HCT116 (cell line): ENCODE measurements at regions not wholly inside any gene's neighbourhood (a gene's known extent, or its start where the extent isn't known, plus 50 kb on each side); places are given as distances from the start of the nearest gene placed in this dataset.

Source experiments
- ATAC-seq: fragments of 200-7000 bp; cut with Tn5 transposase; 2 replicates; pipeline ENCODE4 v1.9.1; 2020; ENCODE audit warnings: mild to moderate bottlenecking, moderate library complexity
- BruUV-seq: library from RNA; stranded (reverse); fragments of 400-500 nt; replicated peaks from 2 replicates; lab custom pipeline; 2021; lab: Mats Ljungman, UMichigan
- CTCF ChIA-PET: fragments of 300-600 bp; sonication (Branson Sonifier 250); formaldehyde crosslinking; loops from one replicate; lab custom pipeline; 2021; ENCODE audit warnings: antibody characterized with exemption; lab: Charles Lee
- POLR2A ChIA-PET: fragments of 300-600, 350-600 bp; sonication (Branson Sonifier 250); formaldehyde crosslinking; loops from one replicate; lab custom pipeline; 2021; ENCODE audit warnings: antibody characterized with exemption; lab: Charles Lee
- RAD21 ChIA-PET, 2 experiments: fragments of 300-600 bp; sonication (Branson Sonifier 250); formaldehyde crosslinking; loops; one replicate each; lab custom pipeline; 2023; ENCODE audit warnings: low total read pairs in 2 of 2; ENCODE audit not compliant: uncharacterized antibody in 2 of 2, unreplicated experiment in 2 of 2, low non-redundant PET in 1 of 2; lab: Charles Lee
- DNase-seq: peaks from one replicate; pipeline ENCODE4 v3.0.0-alpha.2; 2010; ENCODE audit warnings: low read depth, low spot score
- H2AFZ ChIP-seq: fragments of 200-600 bp; shearing (Covaris generic), sonication (generic); 2 replicates; pipeline ENCODE4 v1.6.1; 2017; ENCODE audit warnings: low read depth, mixed run types, mixed read lengths, antibody characterized with exemption, low read length; ENCODE audit not compliant: poor library complexity, severe bottlenecking
- H3K27ac ChIP-seq: 2 replicates; pipeline ENCODE4 v1.5.1; 2012; ENCODE audit warnings: low read depth, low read length
- H3K27me3 ChIP-seq: fragments of 200-600 bp; sonication (generic); 2 replicates; pipeline ENCODE4 v1.6.1; 2016; ENCODE audit warnings: mixed run types, low read length, mixed read lengths; ENCODE audit not compliant: insufficient read depth
- H3K36me3 ChIP-seq, 2 experiments: fragments of 200-500 bp in 1 of 2; fragments of 200-600 bp in 1 of 2; sonication (Bioruptor generic) in 1 of 2; sonication (generic) in 1 of 2; 2 replicates each; pipeline versions ENCODE4 v1.5.1 to v1.6.1; 2014 to 2016; ENCODE audit warnings: low read length in 2 of 2, inconsistent platforms in 1 of 2, mixed read lengths in 1 of 2, mixed run types in 1 of 2; ENCODE audit not compliant: insufficient read depth in 2 of 2, control insufficient read depth in 1 of 2
- H3K4me1 ChIP-seq, 2 experiments: fragments of 200-600 bp in 1 of 2; sonication (generic) in 1 of 2; 2 replicates each; pipeline versions ENCODE4 v1.5.1 to v1.6.1; 2012 to 2017; ENCODE audit warnings: low read length in 2 of 2, inconsistent platforms in 1 of 2, mild to moderate bottlenecking in 1 of 2, mixed read lengths in 1 of 2, mixed run types in 1 of 2, moderate library complexity in 1 of 2; ENCODE audit not compliant: insufficient read depth in 2 of 2, control insufficient read depth in 1 of 2
- H3K4me2 ChIP-seq: fragments of 200-600 bp; sonication (generic); 2 replicates; pipeline ENCODE4 v1.6.1; 2017; ENCODE audit warnings: mixed run types, low read length, mixed read lengths
- H3K4me3 ChIP-seq, 2 experiments: fragments of 200-600 bp in 1 of 2; sonication (generic) in 1 of 2; replicated peaks in 1 of 2; 2 replicates each; pipeline ENCODE4 v1.5.1; 2011 to 2016; ENCODE audit warnings: low read length in 2 of 2, control low read depth in 1 of 2, low read depth in 1 of 2, mild to moderate bottlenecking in 1 of 2, mixed read lengths in 1 of 2, mixed run types in 1 of 2
- H3K79me2 ChIP-seq: fragments of 200-600 bp; sonication (generic); 2 replicates; pipeline ENCODE4 v1.6.1; 2017; ENCODE audit warnings: mild to moderate bottlenecking, mixed run types, low read length, moderate library complexity, mixed read lengths; ENCODE audit not compliant: insufficient read depth
- H3K9ac ChIP-seq: fragments of 200-600 bp; sonication (generic); 2 replicates; pipeline ENCODE4 v1.6.1; 2016; ENCODE audit warnings: low read length, mixed read lengths
- H3K9me2 ChIP-seq: fragments of 200-600 bp; sonication (generic), shearing (Covaris generic); 2 replicates; pipeline ENCODE4 v1.6.1; 2017; ENCODE audit warnings: mixed run types, mild to moderate bottlenecking, moderate library complexity; ENCODE audit not compliant: insufficient read depth
- H3K9me3 ChIP-seq, 2 experiments: fragments of 200-500 bp in 1 of 2; fragments of 200-600 bp in 1 of 2; sonication (Bioruptor generic) in 1 of 2; sonication (generic) in 1 of 2; 2 replicates each; pipeline ENCODE4 v1.6.1; 2014 to 2017; ENCODE audit warnings: low read length in 2 of 2, mixed read lengths in 2 of 2, inconsistent platforms in 1 of 2, low read depth in 1 of 2, mild to moderate bottlenecking in 1 of 2, mixed run types in 1 of 2, moderate library complexity in 1 of 2; ENCODE audit not compliant: control insufficient read depth in 1 of 2, insufficient read depth in 1 of 2
- H4K20me1 ChIP-seq: fragments of 200-600 bp; sonication (generic), shearing (Covaris generic); 2 replicates; pipeline ENCODE4 v1.6.1; 2017; ENCODE audit warnings: mixed run types, mild to moderate bottlenecking, moderate library complexity; ENCODE audit not compliant: insufficient read depth
- CEBPB ChIP-seq: IDR thresholded peaks from 2 replicates; pipeline ENCODE4 v1.6.1; 2012; ENCODE audit warnings: low read depth
- CTCF ChIP-seq, 3 experiments: fragments of 200-600 bp in 1 of 3; sonication (generic) in 1 of 3; IDR thresholded peaks in 2 of 3; conservative IDR thresholded peaks in 1 of 3; 2 replicates each; pipeline ENCODE4 v1.5.1; 2012 to 2017; ENCODE audit warnings: low read depth in 2 of 3, low read length in 2 of 3, antibody characterized with exemption in 1 of 3, borderline replicate concordance in 1 of 3, control low read depth in 1 of 3, mild to moderate bottlenecking in 1 of 3, mixed read lengths in 1 of 3, mixed run types in 1 of 3, moderate library complexity in 1 of 3; ENCODE audit not compliant: insufficient read depth in 1 of 3
- EGR1 ChIP-seq: IDR thresholded peaks from 2 replicates; pipeline ENCODE4 v1.6.1; 2012; ENCODE audit warnings: low read depth
- EZH2 ChIP-seq: fragments of 200-600 bp; sonication (generic); IDR thresholded peaks from 2 replicates; pipeline ENCODE4 v1.6.1; 2017; ENCODE audit warnings: antibody characterized with exemption, mixed run types
- FOSL1 ChIP-seq: IDR thresholded peaks from 2 replicates; pipeline ENCODE4 v1.6.1; 2012; ENCODE audit warnings: low read depth
- JUND ChIP-seq: IDR thresholded peaks from 2 replicates; pipeline ENCODE4 v1.6.1; 2012
- POLR2A ChIP-seq: IDR thresholded peaks from 2 replicates; pipeline ENCODE4 v1.7.0; 2011; ENCODE audit warnings: borderline replicate concordance; ENCODE audit not compliant: insufficient read depth, insufficient read length; ENCODE audit errors: extremely low read depth
- POLR2AphosphoS5 ChIP-seq: IDR thresholded peaks from 2 replicates; pipeline ENCODE4 v1.6.1; 2011; ENCODE audit warnings: mild to moderate bottlenecking, low read depth, low read length, moderate library complexity
- RAD21 ChIP-seq: IDR thresholded peaks from 2 replicates; pipeline ENCODE4 v1.6.1; 2012; ENCODE audit warnings: low read depth, mild to moderate bottlenecking
- SRF ChIP-seq: IDR thresholded peaks from 2 replicates; pipeline ENCODE4 v1.6.1; 2012; ENCODE audit warnings: low read depth
- YY1 ChIP-seq: IDR thresholded peaks from 2 replicates; pipeline ENCODE4 v1.6.1; 2011; ENCODE audit warnings: low read length, low read depth, moderate library complexity, mild to moderate bottlenecking; ENCODE audit not compliant: insufficient replicate concordance; ENCODE audit errors: extremely low read depth
- ZBTB33 ChIP-seq: IDR thresholded peaks from 2 replicates; pipeline ENCODE4 v1.6.1; 2011; ENCODE audit warnings: mild to moderate bottlenecking, low read length, moderate library complexity; ENCODE audit not compliant: insufficient replicate concordance; ENCODE audit errors: extremely low read depth
- ZFX ChIP-seq: fragments of 450-650 bp; IDR thresholded peaks from 2 replicates; pipeline ENCODE4 v1.6.1; 2017
- ZNF274 ChIP-seq: fragments of 200-500 bp; sonication (Bioruptor generic); IDR thresholded peaks from 2 replicates; pipeline ENCODE4 v1.6.1; 2014; ENCODE audit warnings: mild to moderate bottlenecking, low read depth, low read length, inconsistent platforms
- intact Hi-C: fragments of 100-400 bp; cut with micrococcal nuclease; formaldehyde crosslinking; loops from 2 replicates; pipeline ENCODE4 v1.10.0; 2022

- Histone ChIP-seq H2AFZ (no peak overlapping the region), H3K27me3 (no peaks in the 10 kb centered on the region), H3K9ac (no peak overlapping the region), H3K36me3 (no peaks in the 10 kb centered on the region), H3K79me2 (no peaks in the 10 kb centered on the region), H3K4me2 (no peak overlapping the region), H3K27ac (no peak overlapping the region), H3K4me1 (no peaks in the 10 kb centered on the region), H3K9me2 (no peaks in the 10 kb centered on the region), H3K9me3 (peaks cover 3 to 10% of the 10 kb centered on the region in 2 experiments; a peak in 2 of 4 replicates), H4K20me1 (no peaks in the 10 kb centered on the region), H3K4me3 (no peak overlapping the region)
- TF ChIP-seq EZH2: no peak
- no peak for TF ChIP-seq SRF
- no peak for TF ChIP-seq CTCF (IDR thresholded peaks at IDR 0.05 in 2 of 3, conservative IDR thresholded peaks at IDR 0.05 in 1 of 3; ENCODE audit: borderline replicate concordance in 1 of 3, insufficient read depth in 1 of 3, low read depth in 2 of 3, low read length in 2 of 3)
- TF ChIP-seq FOSL1: no peak
- TF ChIP-seq ZBTB33: no peak
- TF ChIP-seq ZFX: no peak
- TF ChIP-seq JUND: no peak
- no peak for TF ChIP-seq CEBPB
- no peak for TF ChIP-seq EGR1
- no peak for TF ChIP-seq POLR2AphosphoS5
- no peak for TF ChIP-seq POLR2A
- no peak for TF ChIP-seq YY1
- no peak for TF ChIP-seq RAD21
- TF ChIP-seq ZNF274: no peak
- ChIA-PET RAD21 (no interaction called here), CTCF (no interaction called here), POLR2A (no interaction called here)
- intact Hi-C loops: no loop called here
- no peak for DNase-seq
- no TSS peak for BruUV-seq
- no peak for ATAC-seq
Observed at GRCh38 chr14:42112108-42112507, 505.4 kb downstream of the LRFN5 start.
